KG1 (cell line): ENCODE measurements at regions not wholly inside any gene's neighbourhood (a gene's known extent, or its start where the extent isn't known, plus 50 kb on each side); places are given as distances from the start of the nearest gene placed in this dataset.
"Not testable (repeated sequence)": the region's sequence is repeated elsewhere in the genome, so short reads cannot be mapped to it uniquely, and the experiment has no call there.

ENCODE experiments used
- DNase-seq: peaks from one replicate; lab custom pipeline; 2025; lab: John Stamatoyannopoulos, UW

DNA sequence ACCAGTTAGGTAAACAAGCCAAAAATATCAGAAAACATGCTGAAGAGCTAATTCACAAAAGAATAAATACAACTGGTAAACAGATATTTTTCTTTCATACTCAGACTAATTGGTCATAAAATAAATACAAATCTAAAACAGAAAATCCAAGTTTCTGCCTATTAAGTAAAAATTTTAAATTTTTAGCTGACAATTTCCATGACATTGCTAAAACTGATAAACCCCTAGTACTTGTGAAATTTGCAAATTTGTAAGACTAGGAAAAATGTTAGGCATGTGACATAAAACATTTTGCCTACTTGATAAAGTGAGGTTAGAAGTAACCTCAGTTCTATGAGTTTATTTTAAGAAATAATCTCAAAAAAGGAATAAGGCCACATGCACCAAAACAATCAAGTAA lies 356.1 kb downstream of the LRATD1 start:
- DNase-seq = no peak

DNA sequence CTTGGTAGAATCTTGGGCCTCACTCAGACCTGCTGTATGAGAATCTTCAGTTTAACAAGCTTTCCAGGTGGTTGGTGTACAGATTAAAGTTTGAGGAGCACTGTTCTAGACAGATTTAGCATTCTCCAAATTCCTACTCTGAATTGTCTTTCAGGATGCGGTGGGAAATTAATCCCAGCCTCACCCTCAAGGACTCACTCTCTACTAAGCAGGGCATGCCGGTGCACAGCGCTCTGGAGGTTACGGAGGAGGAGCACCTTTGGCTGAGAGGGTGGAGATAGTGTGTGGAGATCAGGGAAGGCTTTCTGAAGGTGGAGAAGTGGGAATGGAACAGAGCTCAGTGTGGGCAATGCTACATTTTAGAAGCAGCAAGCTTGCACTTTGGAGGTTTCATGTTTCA lies 359.2 kb downstream of the LRATD1 start:
- DNase-seq = no peak

DNA sequence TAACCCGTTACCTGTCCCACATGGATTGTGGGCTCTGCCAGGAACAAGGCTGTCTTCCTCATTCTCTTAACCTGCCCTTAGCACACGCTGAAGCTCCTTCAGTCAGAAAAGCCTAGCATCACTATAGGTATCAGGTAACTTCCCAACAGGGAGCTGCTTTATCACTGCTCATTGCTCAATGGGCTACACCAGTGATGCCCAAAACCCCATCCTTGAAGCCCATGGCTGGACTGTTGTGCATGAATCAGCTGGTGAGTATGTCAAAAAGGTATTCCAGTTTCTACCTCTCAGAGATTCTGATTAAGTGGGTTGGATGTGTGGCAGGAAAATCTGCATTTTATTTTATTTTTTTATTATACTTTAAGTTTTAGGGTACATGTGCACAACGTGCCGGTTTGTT lies 362.2 kb downstream of the LRATD1 start:
- no peak for DNase-seq

DNA sequence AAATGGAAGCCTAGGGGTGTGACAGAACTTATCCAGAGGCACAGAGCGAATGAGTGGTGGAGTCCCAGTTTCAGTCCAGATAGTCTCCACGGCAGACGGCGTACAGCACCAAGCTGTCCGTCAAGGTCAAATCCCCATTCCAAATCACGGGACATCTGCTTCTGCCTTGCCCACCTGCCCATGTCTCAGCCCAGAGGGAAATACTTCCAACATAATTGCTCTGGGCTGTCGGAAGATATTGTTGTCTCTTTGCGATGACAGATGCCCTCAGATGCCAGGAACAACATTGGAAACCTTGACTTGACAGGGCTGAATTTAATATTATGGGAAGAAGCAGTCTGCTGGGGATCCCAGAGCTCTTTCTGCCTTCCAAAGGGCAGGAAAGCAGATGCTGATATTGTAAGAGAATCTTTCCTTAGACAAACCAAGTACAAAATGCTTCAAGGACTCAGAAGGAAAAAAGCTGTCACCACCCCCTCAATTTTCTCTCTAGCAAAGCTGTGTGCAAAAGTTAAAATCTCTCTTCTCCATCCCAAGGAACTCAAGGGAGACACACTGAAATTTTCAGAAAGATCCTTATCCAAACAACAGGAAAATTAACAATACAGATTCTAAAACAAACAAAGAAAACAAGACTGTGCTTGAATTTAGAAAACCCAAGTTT lies 364.0 kb downstream of the LRATD1 start:
- no peak for DNase-seq

DNA sequence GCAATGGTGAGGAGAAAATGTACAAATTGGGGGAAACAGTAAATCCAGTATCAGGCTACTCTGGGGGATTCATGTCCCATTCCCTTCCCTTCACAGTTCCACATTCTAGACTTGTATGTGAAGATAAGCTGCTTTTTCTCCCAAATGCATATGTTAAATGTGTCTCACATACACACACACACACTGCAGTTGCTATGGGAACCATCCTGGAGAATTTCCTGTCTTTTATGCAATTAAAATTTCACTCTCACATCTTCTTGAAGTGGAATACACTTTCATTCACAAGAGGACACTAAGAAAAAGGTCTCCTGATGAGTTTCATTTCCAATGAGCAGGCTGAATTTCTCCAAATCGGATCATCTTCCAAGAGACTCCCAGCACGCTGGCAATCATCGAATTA lies 366.0 kb downstream of the LRATD1 start:
- no peak for DNase-seq

DNA sequence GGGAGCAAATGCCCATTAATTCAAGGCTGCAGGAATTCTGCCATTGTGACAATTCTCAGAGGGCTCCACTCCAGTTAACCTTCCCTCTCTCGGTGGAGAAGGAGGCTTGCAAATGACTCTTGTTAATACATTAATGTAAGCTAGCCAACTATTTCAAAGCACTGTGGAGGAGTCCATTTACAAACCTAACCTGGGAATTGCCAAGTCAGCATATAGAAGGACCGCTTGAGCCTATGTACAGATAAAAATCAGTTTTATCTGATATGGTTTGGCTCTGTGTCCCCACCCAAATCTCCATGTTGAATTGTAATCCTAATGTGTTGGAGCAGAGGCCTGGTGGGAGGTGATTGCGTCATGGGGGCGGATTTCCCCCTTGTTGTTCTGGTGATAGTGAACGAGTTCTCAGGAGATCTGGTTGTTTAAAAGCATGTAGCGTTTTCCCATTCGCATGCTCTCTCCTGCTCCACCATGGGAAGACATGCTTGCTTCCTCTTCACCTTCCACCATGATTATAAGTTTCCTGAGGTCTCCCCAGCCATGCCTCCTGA lies 366.7 kb downstream of the LRATD1 start:
- DNase-seq = no peak

DNA sequence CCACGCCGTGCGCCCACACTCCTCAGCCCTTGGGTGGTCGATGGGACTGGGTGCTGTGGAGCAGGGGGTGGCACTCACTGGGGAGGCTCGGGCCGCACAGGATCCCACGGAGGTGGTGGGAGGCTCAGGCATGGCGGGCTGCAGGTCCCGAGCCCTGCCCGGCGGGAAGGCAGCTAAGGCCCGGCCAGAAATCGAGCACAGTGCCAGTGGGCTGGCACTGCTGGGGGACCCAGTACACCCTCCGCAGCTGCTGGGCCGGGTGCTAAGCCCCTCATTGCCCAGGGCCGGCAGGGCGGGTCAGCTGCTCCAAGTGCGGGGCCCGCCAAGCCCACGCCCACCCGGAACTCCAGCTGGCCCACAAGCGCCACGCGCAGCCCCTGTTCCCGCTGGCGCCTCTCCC lies 370.0 kb downstream of the LRATD1 start:
- not testable (repeated sequence) for DNase-seq

DNA sequence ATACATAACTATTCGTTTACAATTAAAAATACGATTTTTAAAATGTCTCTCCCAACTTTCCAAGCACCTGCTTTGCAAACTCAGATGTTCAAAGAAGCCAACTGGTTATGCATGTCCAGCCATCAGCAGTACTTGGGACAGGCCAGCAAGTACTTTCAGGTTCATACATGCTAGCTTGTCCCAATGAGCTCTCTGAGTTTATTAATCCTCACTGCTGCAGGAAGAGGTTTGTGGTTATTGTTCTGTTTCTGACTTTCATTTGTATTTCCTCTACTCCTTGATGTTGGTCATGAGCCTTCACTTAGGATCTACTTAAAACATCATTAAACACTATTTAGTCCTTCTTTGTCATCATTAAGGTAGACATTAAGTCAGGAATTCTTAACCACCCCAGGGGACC lies 374.1 kb downstream of the LRATD1 start:
- DNase-seq = no peak

DNA sequence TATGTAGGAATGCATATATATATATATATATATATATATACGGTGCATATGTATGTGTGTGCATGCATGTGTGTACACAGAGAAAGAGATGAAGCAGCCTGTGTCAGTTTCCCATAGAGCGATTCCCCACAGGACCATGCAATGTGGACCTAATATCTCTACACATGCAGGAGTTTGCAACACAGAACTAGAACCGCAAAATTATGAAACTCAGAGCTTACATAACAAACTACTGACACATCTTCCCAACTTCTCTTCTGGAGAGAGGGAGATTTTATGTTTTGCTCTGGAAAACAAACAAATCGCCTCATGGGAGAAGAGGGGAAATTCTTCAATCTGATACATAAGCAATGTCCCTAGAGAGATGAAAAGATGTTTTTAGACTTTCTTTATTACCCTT lies 377.2 kb downstream of the LRATD1 start:
- DNase-seq = no peak

DNA sequence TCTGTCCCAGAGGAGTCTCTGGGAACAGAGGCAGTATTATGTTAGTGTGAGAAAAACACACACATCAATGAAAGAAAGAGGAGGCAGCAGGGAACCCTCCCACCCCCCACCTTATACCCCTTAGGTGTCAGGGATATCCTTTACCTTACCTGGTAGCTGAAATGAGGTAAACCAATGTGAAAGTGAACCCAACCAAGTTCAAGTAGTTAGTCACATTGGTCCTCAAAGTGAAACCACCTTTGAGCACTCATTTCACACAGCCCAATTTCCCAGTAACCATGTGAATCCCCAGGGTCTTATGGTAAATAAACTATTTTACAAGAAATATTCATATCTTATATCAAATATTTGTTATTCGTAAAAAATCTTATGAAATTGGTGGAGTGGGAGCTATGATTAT lies 377.8 kb downstream of the LRATD1 start:
- DNase-seq = no peak

DNA sequence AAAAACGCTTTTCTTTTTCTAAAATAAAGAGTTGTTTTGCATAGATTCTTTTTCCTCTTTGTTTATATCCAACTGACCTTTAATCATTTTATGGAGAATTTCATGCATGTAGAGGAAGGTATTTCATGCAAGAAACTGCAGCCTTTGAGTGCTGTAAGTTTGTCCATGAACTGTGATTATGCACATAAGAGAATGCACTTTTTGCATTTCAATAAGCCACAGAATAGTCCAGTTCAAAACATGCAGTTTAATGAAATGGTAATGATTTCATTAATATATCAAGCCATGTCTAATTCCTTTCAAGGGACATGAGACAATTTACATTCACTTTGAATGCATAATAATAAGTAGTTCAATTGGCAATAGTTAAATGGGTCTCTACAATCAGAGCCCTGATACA lies 386.3 kb downstream of the LRATD1 start:
- DNase-seq = no peak

DNA sequence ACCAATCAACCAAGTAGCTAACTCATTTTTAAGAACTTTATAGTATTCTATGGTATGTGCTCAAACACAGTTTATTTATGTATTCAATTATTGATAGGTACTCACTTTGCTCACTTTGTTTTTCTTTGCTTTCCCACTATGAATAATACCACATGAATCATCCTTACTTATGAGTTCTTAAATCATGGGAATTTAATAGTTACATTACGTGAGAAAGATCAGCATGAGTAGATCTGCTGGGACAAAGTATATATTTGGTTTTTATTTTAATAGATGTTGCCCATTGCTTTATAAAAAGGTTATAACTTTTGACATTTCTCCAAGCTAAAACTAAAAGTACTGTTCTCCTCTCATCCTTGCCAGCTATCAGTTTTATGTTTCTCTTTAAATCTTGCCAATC lies 390.7 kb downstream of the LRATD1 start:
- no peak for DNase-seq

DNA sequence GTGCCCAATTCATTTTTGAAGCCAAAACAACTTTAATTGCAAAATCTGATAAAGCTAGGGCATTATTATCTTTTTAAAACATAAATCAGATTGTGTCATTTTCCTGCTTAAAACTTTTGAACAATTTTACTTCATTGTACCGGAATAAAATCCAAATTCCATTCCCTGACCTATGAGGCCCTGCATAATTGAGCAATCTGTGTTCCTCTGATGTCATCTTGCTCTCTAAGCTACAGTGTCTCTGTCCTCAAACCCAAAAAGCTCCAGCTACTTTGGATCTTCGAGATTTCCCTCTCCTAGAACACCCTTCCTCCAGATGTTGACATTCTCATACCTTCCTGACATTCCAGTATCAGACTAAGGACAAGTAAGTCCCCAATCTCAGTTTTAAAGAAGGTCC lies 395.9 kb downstream of the LRATD1 start:
- no peak for DNase-seq

DNA sequence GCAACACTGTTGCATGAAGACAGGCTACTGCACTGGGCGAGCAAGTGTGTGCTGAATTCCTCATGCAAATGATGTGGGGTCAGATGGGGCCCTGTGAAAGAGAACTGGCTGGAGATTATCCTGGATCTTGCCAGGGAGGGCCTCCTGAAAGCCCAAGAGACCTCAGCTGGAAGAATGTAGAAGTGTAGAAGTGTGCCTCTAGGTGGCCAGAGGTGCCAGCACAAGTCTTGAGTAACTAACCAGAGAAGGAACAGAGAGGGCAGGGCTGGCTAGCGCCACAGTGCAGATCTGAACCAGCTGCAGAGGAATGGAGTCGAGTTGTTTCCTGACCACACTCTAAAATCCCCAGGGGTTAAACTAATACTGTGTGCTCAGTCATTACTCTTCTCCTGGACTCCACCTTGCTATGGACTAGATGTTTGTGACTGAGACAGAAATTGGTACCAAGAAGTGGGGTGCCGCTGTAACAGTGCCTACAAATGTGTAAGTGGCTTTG lies 399.3 kb downstream of the LRATD1 start:
- no peak for DNase-seq

DNA sequence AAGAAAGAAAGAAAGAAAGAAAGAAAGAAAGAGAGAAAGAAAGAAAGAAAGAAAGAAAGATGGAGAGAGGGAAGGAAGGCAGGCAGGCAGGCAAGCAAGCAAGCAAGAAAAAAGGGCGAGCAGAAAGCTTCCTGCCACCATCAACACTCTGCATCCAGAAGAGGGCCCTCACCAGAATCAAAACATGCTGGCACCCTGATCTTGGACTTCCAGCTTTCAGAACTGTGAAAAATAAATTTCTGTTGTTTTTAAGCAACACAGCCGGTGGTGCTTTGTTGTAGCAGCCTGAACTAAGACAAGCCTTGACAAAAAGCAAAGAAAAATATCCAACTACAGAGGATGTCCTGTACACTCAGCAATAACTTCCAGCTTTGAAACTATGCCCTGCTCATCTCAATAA lies 401.7 kb downstream of the LRATD1 start:
- no peak for DNase-seq

DNA sequence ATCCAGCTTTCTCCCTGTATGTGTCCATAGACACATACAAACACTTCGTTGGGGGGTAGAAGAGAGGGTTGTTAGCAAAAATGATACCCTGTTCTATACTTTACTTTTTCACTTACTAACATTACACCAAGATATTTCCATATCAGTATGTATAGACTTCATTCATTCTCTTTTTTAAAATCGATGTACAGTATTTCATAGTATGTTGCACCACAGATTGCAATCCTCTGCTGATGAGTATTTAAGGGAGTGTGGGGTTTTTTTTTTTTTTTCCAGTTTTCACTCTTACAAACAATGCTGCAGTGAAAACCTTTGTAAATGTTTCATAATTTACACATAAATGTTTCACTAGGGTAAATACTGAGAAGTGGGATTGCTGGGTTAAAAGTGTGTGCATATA lies 402.3 kb downstream of the LRATD1 start:
- no peak for DNase-seq

DNA sequence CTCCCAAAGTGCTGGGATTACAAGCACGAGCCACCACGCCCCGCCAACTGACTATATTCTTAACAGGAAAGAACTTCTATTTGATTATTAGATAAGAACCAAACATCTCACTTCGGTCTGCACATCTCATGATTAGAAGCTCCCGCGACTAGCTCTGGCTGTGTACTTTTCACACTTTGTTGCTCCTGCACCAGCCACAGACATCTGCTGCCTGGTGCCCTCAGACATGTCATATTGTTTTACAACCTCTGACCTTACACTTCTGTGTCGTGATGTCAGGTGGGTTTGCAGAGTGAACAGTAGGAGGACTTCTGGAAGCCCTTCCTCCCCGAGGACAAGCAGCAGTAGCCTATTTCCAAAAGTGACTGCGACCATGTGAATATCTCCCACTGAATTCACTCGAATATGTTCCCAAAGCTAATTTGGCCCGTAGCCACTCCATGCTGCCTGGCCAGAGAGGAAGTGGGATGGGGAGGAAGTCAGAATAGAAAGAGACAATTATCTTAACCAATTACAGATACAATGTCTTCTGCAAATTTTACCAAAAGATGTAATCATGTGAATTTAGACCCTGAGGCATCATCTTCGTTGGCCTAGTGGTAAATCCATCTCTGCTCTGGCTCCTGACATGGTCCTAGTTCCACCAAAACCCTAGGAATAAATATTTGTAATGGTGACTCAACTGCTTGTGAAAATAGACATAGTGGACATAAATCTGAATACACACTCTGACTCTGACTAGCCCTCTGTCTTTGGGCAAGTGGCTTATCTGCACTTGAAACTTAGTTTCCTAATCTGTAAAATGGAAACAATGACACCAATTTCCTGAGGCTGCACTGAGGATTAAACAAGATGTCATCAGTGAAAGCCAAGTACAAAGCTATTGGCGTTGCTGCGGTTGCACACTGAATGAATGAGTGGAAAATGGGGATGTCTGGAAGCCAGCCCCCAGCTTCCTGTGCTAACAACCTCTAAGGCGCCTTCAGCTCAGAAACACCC lies 406.1 kb downstream of the LRATD1 start:
- DNase-seq = no peak

DNA sequence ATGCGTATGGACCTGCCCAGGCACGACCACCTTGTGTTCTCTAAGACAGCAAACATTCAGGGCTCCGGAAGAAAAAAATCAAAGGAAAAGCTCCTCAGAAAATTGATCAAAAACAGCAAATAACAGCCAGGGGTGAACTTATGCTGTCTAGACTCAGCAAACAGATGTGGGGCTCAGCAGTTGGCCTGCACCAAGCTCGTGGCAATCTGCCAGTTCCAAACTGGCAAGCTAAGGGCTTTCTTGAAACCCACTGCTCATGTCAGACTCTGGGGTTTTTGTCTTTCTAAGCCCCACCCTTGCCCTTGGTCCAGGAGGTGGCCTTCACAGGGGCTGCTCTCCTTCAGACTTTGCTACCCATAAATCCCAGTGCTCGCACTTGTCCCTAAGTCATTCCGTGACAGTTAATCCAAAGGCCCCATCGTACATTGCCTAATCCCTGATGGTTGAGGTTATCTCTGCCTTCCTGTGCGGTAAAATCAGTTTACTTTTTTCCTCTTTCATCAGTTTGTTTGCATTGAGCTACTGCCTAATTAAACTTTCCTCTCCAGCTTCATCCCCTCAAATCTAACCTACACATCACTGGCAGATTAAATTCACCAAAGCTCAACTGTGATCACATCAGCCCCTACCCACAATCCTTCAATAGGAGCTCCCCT lies 408.0 kb downstream of the LRATD1 start:
- DNase-seq = no peak

DNA sequence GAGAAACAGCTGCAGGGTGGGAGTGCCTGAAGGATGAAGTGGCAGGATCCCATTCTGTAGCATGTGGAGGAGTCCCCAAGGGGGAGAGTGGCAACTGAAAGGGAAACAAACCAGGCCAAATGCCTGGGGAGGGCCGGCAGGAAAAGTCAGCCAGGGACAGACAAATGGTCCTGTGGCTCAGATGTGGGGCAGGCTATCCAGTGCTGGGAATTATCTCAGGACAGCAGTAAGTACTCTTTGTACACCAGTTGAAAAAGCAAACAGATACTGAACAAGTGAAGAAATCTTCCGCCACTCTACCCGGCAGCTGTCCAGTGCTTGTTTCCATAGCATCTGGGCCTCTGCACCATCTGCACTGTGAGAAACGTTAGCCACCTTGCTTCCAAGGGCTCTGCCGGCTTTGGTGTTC lies 408.9 kb downstream of the LRATD1 start:
- DNase-seq = no peak

DNA sequence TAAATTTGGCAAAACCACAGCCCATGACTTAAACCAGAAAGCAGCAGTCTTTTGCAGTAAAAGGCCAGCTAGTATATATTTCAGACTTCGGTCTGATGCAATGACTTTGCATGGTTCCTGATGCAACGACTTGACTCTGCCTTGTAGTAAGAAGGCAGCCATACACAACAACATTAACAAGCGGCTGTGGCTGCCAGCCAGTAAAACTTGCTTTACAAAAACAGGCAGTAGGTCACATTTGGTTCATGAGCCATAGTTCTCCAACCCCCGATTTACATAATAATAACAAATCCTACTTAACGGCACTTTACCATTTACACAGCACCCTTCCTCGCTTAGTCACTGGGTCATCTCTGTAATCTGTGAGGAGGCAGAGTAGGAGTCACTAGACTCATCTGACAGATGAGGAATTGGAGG lies 410.3 kb downstream of the LRATD1 start:
- no peak for DNase-seq

DNA sequence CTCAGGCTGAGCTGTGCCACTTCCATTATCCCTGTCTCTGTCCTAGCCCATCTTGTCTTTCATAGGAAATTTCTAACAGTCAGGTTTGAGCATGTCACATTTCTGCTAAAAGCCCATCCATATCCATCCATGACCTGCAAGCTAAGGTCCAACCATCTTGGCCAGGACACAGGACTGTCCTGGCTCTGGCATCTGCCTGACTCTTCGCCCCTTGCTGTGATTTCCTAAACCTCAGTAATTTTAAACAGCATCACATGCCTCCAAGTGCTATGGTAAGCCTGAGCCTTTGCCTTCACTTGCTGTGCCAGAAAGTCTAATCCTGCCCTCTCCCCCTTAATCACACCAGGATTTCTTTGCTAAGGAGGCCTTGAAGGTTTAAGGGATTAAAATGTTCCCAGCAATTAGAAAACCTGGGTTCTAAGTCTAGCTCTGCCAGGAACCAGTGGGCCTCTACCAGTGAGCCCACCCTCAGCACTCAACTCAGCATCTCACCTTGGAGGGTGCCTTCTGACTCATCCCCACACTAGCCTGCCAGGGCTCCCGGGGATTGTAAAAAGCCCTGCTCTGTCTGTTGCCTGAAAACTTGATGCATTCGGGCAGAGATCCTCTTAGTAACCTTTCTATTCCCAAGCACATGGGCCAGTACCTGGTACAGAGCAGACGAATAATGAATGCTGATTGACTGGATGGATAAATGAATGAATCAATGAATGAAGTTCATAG lies 411.0 kb downstream of the LRATD1 start:
- no peak for DNase-seq

DNA sequence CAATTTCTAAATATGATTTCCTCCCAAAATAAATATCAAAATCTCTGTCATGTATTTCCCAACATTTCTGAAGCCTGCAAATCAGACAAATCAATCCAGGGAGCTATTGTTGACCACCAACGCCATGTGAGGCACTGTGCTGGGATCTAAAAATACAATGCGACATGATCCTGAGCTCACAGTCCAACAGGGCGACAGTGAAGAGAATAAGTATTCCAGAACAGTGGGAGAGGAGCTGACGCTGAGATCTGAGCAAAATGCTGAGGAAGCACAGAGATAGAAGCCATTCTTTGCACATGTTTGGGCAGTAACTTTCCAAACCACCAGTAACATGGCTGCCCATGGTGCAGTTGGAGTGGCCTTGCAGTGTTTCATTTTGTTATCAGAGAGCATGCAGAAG lies 412.5 kb downstream of the LRATD1 start:
- no peak for DNase-seq
